ENCODE measurements at regions not wholly inside any gene's neighbourhood (a gene's known extent, or its start where the extent isn't known, plus 50 kb on each side); places are given as distances from the start of the nearest gene placed in this dataset.

- H3K27ac ChIP-seq, result no peak overlapping the region
- no peak for TF ChIP-seq CTCF (IDR thresholded peaks at IDR 0.05; ENCODE audit: low read depth, low read length, missing control alignments)
Measured at GRCh38 chr7:51635775-51636174, 319.2 kb upstream of the COBL start.

GRCh38 chr7:51634538-51634937, 317.9 kb upstream of the COBL start:
- DNase-seq, result no peak
- no peak overlapping the region for H3K27ac ChIP-seq
- no peaks in the 10 kb centered on the region for H3K27me3 ChIP-seq (replicated peaks)
- in situ Hi-C loops (cut with HindIII; ENCODE audit: low pct_ligation_motif_present, low sequenced_read_pairs), result no loop called here
- H3K36me3 ChIP-seq (replicated peaks), result no peaks in the 10 kb centered on the region
- H3K4me3 ChIP-seq (ENCODE audit: low read depth, low read length), result no peak overlapping the region
- TF ChIP-seq CTCF (IDR thresholded peaks at IDR 0.05; ENCODE audit: low read depth, low read length, missing control alignments), result no peak

More at GRCh38 chr7:51635775-51636174, 319.2 kb upstream of the COBL start:
- DNase-seq, result no peak
- H3K36me3 ChIP-seq (replicated peaks), result no peaks in the 10 kb centered on the region
- in situ Hi-C loops (cut with HindIII; ENCODE audit: low pct_ligation_motif_present, low sequenced_read_pairs), result no loop called here
- no peaks in the 10 kb centered on the region for H3K27me3 ChIP-seq (replicated peaks)
- no peak overlapping the region for H3K4me3 ChIP-seq (ENCODE audit: low read depth, low read length)

GRCh38 chr7:51634025-51634424, 317.4 kb upstream of the COBL start:
- no peaks in the 10 kb centered on the region for H3K27me3 ChIP-seq (replicated peaks)
- in situ Hi-C loops (cut with HindIII; ENCODE audit: low pct_ligation_motif_present, low sequenced_read_pairs), result no loop called here
- TF ChIP-seq CTCF (IDR thresholded peaks at IDR 0.05; ENCODE audit: low read depth, low read length, missing control alignments), result no peak
- H3K27ac ChIP-seq, result no peak overlapping the region
- no peaks in the 10 kb centered on the region for H3K36me3 ChIP-seq (replicated peaks)
- no peak for DNase-seq
- no peak overlapping the region for H3K4me3 ChIP-seq (ENCODE audit: low read depth, low read length)

- in situ Hi-C loops (cut with HindIII; ENCODE audit: low pct_ligation_motif_present, low sequenced_read_pairs), result no loop called here
- TF ChIP-seq CTCF (IDR thresholded peaks at IDR 0.05; ENCODE audit: low read depth, low read length, missing control alignments), result no peak
- no peak for DNase-seq
- Histone ChIP-seq H3K27ac (no peak overlapping the region), H3K4me3 (ENCODE audit: low read depth, low read length) (no peak overlapping the region), H3K36me3 (replicated peaks) (no peaks in the 10 kb centered on the region), H3K27me3 (replicated peaks) (no peaks in the 10 kb centered on the region)
Measured at GRCh38 chr7:51633596-51633995, 317.0 kb upstream of the COBL start.

GRCh38 chr7:51633006-51633405, 316.4 kb upstream of the COBL start:
- no peak overlapping the region for H3K4me3 ChIP-seq (ENCODE audit: low read depth, low read length)
- no peaks in the 10 kb centered on the region for H3K27me3 ChIP-seq (replicated peaks)
- TF ChIP-seq CTCF (IDR thresholded peaks at IDR 0.05; ENCODE audit: low read depth, low read length, missing control alignments), result no peak
- DNase-seq, result no peak
- H3K36me3 ChIP-seq (replicated peaks), result no peaks in the 10 kb centered on the region
- H3K27ac ChIP-seq, result no peak overlapping the region
- in situ Hi-C loops (cut with HindIII; ENCODE audit: low pct_ligation_motif_present, low sequenced_read_pairs), result no loop called here

GRCh38 chr7:51630933-51631332, 314.3 kb upstream of the COBL start:
- in situ Hi-C loops (cut with HindIII; ENCODE audit: low pct_ligation_motif_present, low sequenced_read_pairs), result no loop called here
- Histone ChIP-seq H3K27ac (no peak overlapping the region), H3K27me3 (replicated peaks) (no peaks in the 10 kb centered on the region), H3K36me3 (replicated peaks) (no peaks in the 10 kb centered on the region), H3K4me3 (ENCODE audit: low read depth, low read length) (no peak overlapping the region)
- TF ChIP-seq CTCF (IDR thresholded peaks at IDR 0.05; ENCODE audit: low read depth, low read length, missing control alignments), result no peak
- no peak for DNase-seq

Measured in brain microvascular endothelial cell (primary cell).